Lower lobe of right lung (tissue), 2 donors: ENCODE measurements at regions not wholly inside any gene's neighbourhood (a gene's known extent, or its start where the extent isn't known, plus 50 kb on each side); places are given as distances from the start of the nearest gene placed in this dataset.
A peak's percentile ranks its signal among the peaks of the same experiment; 100 is the strongest.

ENCODE experiments used
- ATAC-seq, 2 donors: fragments of 200-7000 bp; cut with Tn5 transposase; one replicate each; pipeline ENCODE4 v1.9.1; 2020 to 2022; ENCODE audit warnings: mild to moderate bottlenecking in 2 of 2, moderate library complexity in 2 of 2
- DNase-seq: peaks from one replicate; pipeline ENCODE4 v3.0.0-alpha.2; 2020
- H3K27ac ChIP-seq: fragments of 200-600 bp; one replicate; pipeline ENCODE4 v1.8.0; 2022
- H3K27me3 ChIP-seq: fragments of 200-600 bp; one replicate; pipeline ENCODE4 v1.8.0; 2022; ENCODE audit warnings: low read depth
- H3K36me3 ChIP-seq: fragments of 200-600 bp; one replicate; pipeline ENCODE4 v1.8.0; 2022; ENCODE audit warnings: mild to moderate bottlenecking
- H3K4me1 ChIP-seq: fragments of 200-600 bp; one replicate; pipeline ENCODE4 v1.8.0; 2022
- H3K4me3 ChIP-seq: fragments of 200-600 bp; one replicate; pipeline ENCODE4 v1.8.0; 2022; ENCODE audit warnings: mild to moderate bottlenecking
- H3K9me3 ChIP-seq: fragments of 200-600 bp; one replicate; pipeline ENCODE4 v1.8.0; 2022
- CTCF ChIP-seq: fragments of 200-600 bp; IDR thresholded peaks from one replicate; pipeline ENCODE4 v1.8.0; 2022; ENCODE audit warnings: antibody characterized with exemption, mild to moderate bottlenecking
- intact Hi-C: fragments of 100-400 bp; cut with DNase I; formaldehyde crosslinking; loops from one replicate; pipeline ENCODE4 v1.11.0; 2022
- donor health status: DM: no; HTN: yes; CAD: no; lungs with severe emphysema.

- Histone ChIP-seq H3K9me3 (peaks cover 4% of the 10 kb centered on the region), H3K4me3 (no peak overlapping the region), H3K36me3 (no peaks in the 10 kb centered on the region), H3K27me3 (no peaks in the 10 kb centered on the region), H3K4me1 (no peaks in the 10 kb centered on the region), H3K27ac (no peak overlapping the region)
- ATAC-seq = no peak
- TF ChIP-seq CTCF = no peak
- intact Hi-C loops = no loop called here
- DNase-seq = no peak
Measured at GRCh38 chr4:34157547-34157946, 2086.8 kb downstream of the ARAP2 start.

GRCh38 chr4:34158878-34159277, 2085.4 kb downstream of the ARAP2 start:
- H3K36me3 ChIP-seq = no peaks in the 10 kb centered on the region
- H3K4me3 ChIP-seq = no peak overlapping the region
- DNase-seq = no peak
- no peak overlapping the region for H3K27ac ChIP-seq
- peaks cover 4% of the 10 kb centered on the region for H3K9me3 ChIP-seq
- H3K4me1 ChIP-seq = no peaks in the 10 kb centered on the region
- intact Hi-C loops = no loop called here
- no peaks in the 10 kb centered on the region for H3K27me3 ChIP-seq
- ATAC-seq = no peak
- TF ChIP-seq CTCF = no peak

DNA sequence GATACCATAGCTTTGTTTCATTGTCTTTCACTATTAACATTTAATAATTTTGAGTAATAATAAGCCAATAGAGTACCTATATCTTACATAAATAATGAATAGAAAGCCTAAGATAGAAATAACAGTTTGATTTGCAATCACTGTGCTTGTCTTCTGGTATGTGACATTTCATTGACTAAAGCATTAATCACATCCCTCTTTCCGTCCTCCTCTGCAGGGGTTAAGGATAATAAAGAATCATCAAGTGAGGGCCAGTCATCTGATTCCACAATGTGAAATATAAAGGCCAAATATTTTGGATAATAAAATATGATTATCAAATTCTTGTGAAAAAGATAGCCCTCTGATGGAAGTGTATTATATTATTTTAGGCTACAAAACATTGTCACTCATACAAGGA, 2073.4 kb downstream of the ARAP2 start:
- intact Hi-C loops = no loop called here
- no peaks in the 10 kb centered on the region for H3K36me3 ChIP-seq
- DNase-seq (no peak), ATAC-seq (no peak)
- no peak overlapping the region for H3K27ac ChIP-seq
- TF ChIP-seq CTCF = no peak
- no peaks in the 10 kb centered on the region for H3K9me3 ChIP-seq
- no peaks in the 10 kb centered on the region for H3K4me1 ChIP-seq
- H3K27me3 ChIP-seq = no peaks in the 10 kb centered on the region
- no peak overlapping the region for H3K4me3 ChIP-seq

GRCh38 chr4:34176609-34177008, 2067.7 kb downstream of the ARAP2 start:
- Histone ChIP-seq H3K4me1 (no peaks in the 10 kb centered on the region), H3K9me3 (no peaks in the 10 kb centered on the region), H3K27ac (no peak overlapping the region), H3K27me3 (no peaks in the 10 kb centered on the region), H3K36me3 (no peaks in the 10 kb centered on the region), H3K4me3 (no peak overlapping the region)
- intact Hi-C loops = no loop called here
- ATAC-seq (no peak), DNase-seq (no peak)
- TF ChIP-seq CTCF = no peak

DNA sequence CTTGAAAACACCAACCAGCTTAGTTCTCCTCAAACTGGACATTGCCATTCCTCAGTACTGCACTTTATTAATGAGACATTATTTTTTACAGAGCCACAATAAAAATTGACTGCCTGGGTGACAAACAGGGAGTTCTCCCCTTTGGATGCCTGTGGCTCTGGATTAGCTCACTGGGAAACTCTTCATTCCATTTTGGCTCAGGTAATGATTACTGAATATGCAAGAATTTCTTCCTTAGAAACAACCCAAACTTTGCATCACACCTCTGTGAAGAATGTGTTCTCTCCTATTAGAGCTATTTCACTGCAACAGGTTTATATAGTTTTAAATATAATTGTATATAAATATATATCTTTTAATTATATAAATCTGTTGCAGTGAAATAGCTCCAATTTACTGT, 2065.8 kb downstream of the ARAP2 start:
- no peaks in the 10 kb centered on the region for H3K4me1 ChIP-seq
- TF ChIP-seq CTCF = no peak

DNA sequence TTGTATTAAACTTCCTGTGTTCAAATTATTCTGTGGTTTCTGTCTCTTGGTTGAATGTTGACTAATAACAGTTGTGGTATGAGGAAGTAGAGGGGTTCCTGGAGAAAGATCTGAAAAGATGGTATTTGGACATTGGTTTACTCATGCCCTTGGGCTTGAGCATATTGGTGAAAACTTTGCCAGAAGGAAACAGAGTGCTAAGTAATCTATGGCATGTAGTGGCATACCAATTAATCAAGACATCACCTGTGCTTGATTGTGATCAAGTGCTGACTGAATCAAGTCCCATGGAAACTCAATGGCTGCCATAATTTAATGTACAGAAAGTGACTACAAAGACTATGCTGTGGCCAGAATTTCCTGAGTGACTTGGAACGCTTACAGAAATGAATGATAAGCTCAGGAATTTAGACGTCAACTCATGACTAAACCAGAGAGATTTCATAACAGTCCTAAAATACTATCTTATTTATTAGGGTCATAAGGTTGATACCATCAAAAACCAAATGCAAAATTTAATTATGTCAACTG, 2062.9 kb downstream of the ARAP2 start:
- TF ChIP-seq CTCF = no peak
- Histone ChIP-seq H3K9me3 (no peaks in the 10 kb centered on the region), H3K27ac (no peak overlapping the region), H3K4me3 (no peak overlapping the region), H3K27me3 (no peaks in the 10 kb centered on the region), H3K36me3 (no peaks in the 10 kb centered on the region), H3K4me1 (no peaks in the 10 kb centered on the region)
- intact Hi-C loops = no loop called here
- DNase-seq (no peak), ATAC-seq (peak in 1 of 2 donors; percentile 33)

More for the DNA sequence above, 2065.8 kb downstream of the ARAP2 start:
- no peak overlapping the region for H3K27ac ChIP-seq
- DNase-seq = no peak
- no peak for ATAC-seq
- no peaks in the 10 kb centered on the region for H3K9me3 ChIP-seq
- H3K27me3 ChIP-seq = no peaks in the 10 kb centered on the region
- no peak overlapping the region for H3K4me3 ChIP-seq
- intact Hi-C loops = no loop called here
- H3K36me3 ChIP-seq = no peaks in the 10 kb centered on the region
